Ovary (tissue), 7 donors: ENCODE measurements at regions not wholly inside any gene's neighbourhood (a gene's known extent, or its start where the extent isn't known, plus 50 kb on each side); places are given as distances from the start of the nearest gene placed in this dataset.

Source experiments
- DNase-seq, 5 donors: peaks; one replicate each; pipeline ENCODE4 v3.0.0-alpha.2; 2019 to 2020
- H3K27ac ChIP-seq, 2 donors: fragments of 200-600 bp; one replicate each; pipeline versions ENCODE4 v1.5.1 to v1.8.0; 2019 to 2022
- H3K27me3 ChIP-seq: fragments of 200-600 bp; one replicate; pipeline ENCODE4 v1.8.0; 2022
- H3K36me3 ChIP-seq: fragments of 200-600 bp; sonication (generic); one replicate; pipeline ENCODE4 v1.5.1; 2019
- H3K4me1 ChIP-seq: one replicate; pipeline ENCODE4 v1.8.1; 2013; ENCODE audit warnings: mild to moderate bottlenecking, moderate library complexity; ENCODE audit not compliant: insufficient read depth
- H3K4me3 ChIP-seq: fragments of 200-600 bp; sonication (generic); one replicate; pipeline ENCODE4 v1.5.1; 2017
- H3K9me3 ChIP-seq, 2 donors: fragments of 200-600 bp in 1 of 2; sonication (generic) in 1 of 2; one replicate each; pipeline versions ENCODE4 v1.5.1 to v1.8.1; 2013 to 2019; ENCODE audit warnings: mild to moderate bottlenecking in 1 of 2, moderate library complexity in 1 of 2
- EP300 ChIP-seq: sonication (generic); formaldehyde crosslinking; IDR thresholded peaks from one replicate; pipeline ENCODE4 v1.6.1; 2017; ENCODE audit warnings: antibody characterized with exemption
- POLR2A ChIP-seq: fragments of 450-650 bp; IDR thresholded peaks from one replicate; pipeline ENCODE4 v1.6.1; 2017; ENCODE audit warnings: antibody characterized with exemption, mild to moderate bottlenecking, moderate library complexity
- WGBS, 3 donors: extraction: QIAGEN DNeasy Blood & Tissue Kit in 1 of 3; methylation state at CpG; one replicate each; pipeline versions ENCODE4 v1.1.5 to v1.1.7; 2013 to 2017; 5-methylcytosine and 5-hydroxymethylcytosine counted together
- intact Hi-C, 4 donors: fragments of 100-400 bp; cut with DNase I; formaldehyde crosslinking; loops; one replicate each; pipeline versions ENCODE4 v1.11.0 to v1.15.1; 2022 to 2023
- TF ChIP-seq, protein P1 (sequence below), 3 donors: fragments of 450-650 bp in 2 of 3; fragments of 200-600 bp in 1 of 3; IDR thresholded peaks; one replicate each; pipeline versions ENCODE4 v1.5.1 to v1.8.0; 2016 to 2022; ENCODE audit warnings: antibody characterized with exemption in 3 of 3, mild to moderate bottlenecking in 1 of 3
- donor health status: DM: no; HTN: no; CAD: no; lungs with moderate emphysema.
- donor health status: DM: no; HTN: no; CAD: no.
- donor health status: Bipolar disorder and iron deficiency.
- donor health status: DM: no; HTN: no; CAD: no.
- donor health status: DM: yes; HTN: yes; CAD: no.

DNA sequence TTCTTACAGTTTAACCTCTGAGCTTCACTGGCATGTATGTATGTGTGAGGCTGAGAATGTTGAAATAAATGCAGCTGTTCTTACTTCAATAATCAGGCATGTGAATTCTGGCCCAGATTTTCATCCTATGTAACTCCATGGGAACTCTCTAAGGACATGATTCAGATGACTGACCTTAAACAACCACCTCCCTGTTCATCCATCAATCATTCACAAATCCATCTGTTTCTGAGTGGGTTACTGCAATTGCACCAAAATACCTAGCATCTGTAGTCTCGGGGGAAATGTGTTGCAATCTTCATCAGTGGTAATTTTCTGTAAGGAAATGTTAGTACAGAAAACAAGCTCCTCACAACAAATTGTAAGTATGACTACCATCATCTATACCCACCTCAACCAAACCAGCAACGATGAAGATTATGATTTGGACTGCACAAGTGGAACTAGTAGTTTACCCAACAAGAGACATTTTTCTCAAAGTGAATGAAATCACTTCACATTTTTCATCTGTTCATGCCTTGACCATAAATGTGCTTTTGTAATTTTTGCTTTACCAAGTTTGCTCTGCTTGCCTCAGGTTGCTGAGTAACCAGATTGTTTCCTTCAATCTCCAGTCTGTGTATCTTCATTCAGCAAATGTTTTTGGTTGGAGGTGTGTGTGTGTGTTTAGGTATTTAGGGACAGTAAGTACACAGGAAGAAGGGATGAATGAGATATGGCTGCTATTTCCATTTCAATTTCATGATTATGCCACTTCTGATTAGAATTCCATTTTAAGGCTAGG is 65.7 kb upstream of the FZD8 start:
- no peak overlapping the region for H3K4me3 ChIP-seq
- no peaks in the 10 kb centered on the region for H3K36me3 ChIP-seq
- H3K4me1 ChIP-seq: no peaks in the 10 kb centered on the region
- H3K27ac ChIP-seq: no peak overlapping the region
- no peaks in the 10 kb centered on the region for H3K9me3 ChIP-seq
- intact Hi-C loops: no loop called here
- no peaks in the 10 kb centered on the region for H3K27me3 ChIP-seq
- TF ChIP-seq EP300 (no peak), POLR2A (no peak)
- TF ChIP-seq, protein P1, sequence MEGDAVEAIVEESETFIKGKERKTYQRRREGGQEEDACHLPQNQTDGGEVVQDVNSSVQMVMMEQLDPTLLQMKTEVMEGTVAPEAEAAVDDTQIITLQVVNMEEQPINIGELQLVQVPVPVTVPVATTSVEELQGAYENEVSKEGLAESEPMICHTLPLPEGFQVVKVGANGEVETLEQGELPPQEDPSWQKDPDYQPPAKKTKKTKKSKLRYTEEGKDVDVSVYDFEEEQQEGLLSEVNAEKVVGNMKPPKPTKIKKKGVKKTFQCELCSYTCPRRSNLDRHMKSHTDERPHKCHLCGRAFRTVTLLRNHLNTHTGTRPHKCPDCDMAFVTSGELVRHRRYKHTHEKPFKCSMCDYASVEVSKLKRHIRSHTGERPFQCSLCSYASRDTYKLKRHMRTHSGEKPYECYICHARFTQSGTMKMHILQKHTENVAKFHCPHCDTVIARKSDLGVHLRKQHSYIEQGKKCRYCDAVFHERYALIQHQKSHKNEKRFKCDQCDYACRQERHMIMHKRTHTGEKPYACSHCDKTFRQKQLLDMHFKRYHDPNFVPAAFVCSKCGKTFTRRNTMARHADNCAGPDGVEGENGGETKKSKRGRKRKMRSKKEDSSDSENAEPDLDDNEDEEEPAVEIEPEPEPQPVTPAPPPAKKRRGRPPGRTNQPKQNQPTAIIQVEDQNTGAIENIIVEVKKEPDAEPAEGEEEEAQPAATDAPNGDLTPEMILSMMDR (IDR thresholded peaks at IDR 0.05): no peak
- WGBS, 3 donors: 72 to 85% (median 75%) methylated on average over 2 of the region's 2 CpGs
- DNase-seq: no peak

- intact Hi-C loops: no loop called here
- H3K27ac ChIP-seq: no peak overlapping the region
- no peak for TF ChIP-seq EP300
- TF ChIP-seq, protein P1 (IDR thresholded peaks at IDR 0.05): no peak
- no peak for TF ChIP-seq POLR2A
- no peaks in the 10 kb centered on the region for H3K9me3 ChIP-seq
- DNase-seq: no peak
- 93 to 98% (median 97%) methylated on average over 3 of the region's 3 CpGs for WGBS, 3 donors
- H3K4me3 ChIP-seq: no peak overlapping the region
- H3K36me3 ChIP-seq: no peaks in the 10 kb centered on the region
- H3K4me1 ChIP-seq: no peaks in the 10 kb centered on the region
- no peaks in the 10 kb centered on the region for H3K27me3 ChIP-seq
These were observed 64.9 kb upstream of the FZD8 start for GRCh38 chr10:35706959-35707358.

DNA sequence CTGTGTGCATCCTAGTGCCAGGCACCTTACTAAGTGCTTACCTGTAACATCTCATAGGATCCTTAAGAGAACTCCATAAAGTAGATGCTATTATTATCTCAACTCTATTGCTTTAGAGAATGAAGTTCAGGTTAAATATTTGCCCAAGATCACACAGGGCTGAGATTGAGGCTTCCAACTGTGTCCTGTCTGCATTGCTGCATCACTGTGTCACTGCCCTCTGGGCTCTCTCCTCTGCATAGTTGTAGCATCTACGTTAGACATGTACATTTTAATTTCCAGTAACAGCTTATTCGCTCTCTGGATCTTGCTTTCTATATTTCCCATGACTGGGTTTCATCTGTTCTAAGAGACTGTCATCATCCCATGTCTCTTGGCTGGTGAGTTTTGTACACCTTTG is 63.6 kb upstream of the FZD8 start:
- WGBS, 3 donors: 82 to 95% (median 92%) methylated on average over 2 of the region's 2 CpGs
- Histone ChIP-seq H3K4me1 (no peaks in the 10 kb centered on the region), H3K36me3 (no peaks in the 10 kb centered on the region), H3K27ac (no peak overlapping the region), H3K9me3 (no peaks in the 10 kb centered on the region), H3K27me3 (no peaks in the 10 kb centered on the region), H3K4me3 (no peak overlapping the region)
- TF ChIP-seq, protein P1 (IDR thresholded peaks at IDR 0.05): no peak
- TF ChIP-seq POLR2A: no peak
- TF ChIP-seq EP300: no peak
- intact Hi-C loops: no loop called here
- DNase-seq: no peak

DNA sequence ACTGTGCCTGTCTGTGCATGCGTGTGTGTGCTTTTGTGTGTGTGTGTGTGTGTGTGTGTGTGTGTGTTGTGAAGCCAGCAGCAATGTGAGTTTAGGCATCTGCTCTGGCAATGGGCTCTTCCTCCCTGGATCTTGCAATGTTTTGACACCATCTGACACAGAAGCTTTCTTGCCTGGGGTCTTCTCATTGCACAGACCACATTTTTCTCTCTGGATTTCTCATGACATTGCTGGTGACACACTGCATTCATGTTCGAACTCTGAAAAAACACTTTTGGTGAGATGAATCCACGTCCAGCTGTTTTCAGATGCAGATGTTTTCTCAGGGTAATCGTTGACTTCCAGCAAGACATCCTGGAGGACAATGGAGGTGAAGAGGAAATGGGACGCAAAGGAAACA is 63.0 kb upstream of the FZD8 start:
- 72 to 85% (median 73%) methylated on average over 5 of the region's 5 CpGs for WGBS, 3 donors
- no peaks in the 10 kb centered on the region for H3K27me3 ChIP-seq
- H3K27ac ChIP-seq: no peak overlapping the region
- intact Hi-C loops: no loop called here
- H3K4me1 ChIP-seq: no peaks in the 10 kb centered on the region
- no peak overlapping the region for H3K4me3 ChIP-seq
- no peaks in the 10 kb centered on the region for H3K36me3 ChIP-seq
- no peaks in the 10 kb centered on the region for H3K9me3 ChIP-seq
- TF ChIP-seq POLR2A (no peak), EP300 (no peak)
- TF ChIP-seq, protein P1 (IDR thresholded peaks at IDR 0.05): no peak
- no peak for DNase-seq
